GM23338 (cell line): ENCODE measurements at regions not wholly inside any gene's neighbourhood (a gene's known extent, or its start where the extent isn't known, plus 50 kb on each side); places are given as distances from the start of the nearest gene placed in this dataset.

Experiments
- ATAC-seq: fragments of 200-7000 bp; cut with Tn5 transposase; 3 replicates; pipeline ENCODE4 v1.9.1; 2020
- DNase-seq: peaks from one replicate; pipeline ENCODE4 v3.0.0-alpha.2; 2015; ENCODE audit warnings: low spot score
- H2AFZ ChIP-seq: fragments of 200-600 bp; sonication (generic); 2 replicates; pipeline ENCODE4 v1.8.0; 2016; ENCODE audit warnings: antibody characterized with exemption, mild to moderate bottlenecking, moderate library complexity
- H3F3A ChIP-seq: fragments of 200-600 bp; sonication (generic); replicated peaks from 2 replicates; pipeline ENCODE4 v1.8.0; 2017; ENCODE audit warnings: antibody characterized with exemption, mixed run types, low read depth
- H3K27ac ChIP-seq: fragments of 200-600 bp; sonication (generic); 2 replicates; pipeline ENCODE4 v1.6.1; 2016; ENCODE audit warnings: low read depth
- H3K27me3 ChIP-seq: fragments of 200-600 bp; sonication (generic); 2 replicates; pipeline ENCODE4 v1.8.0; 2016; ENCODE audit warnings: mild to moderate bottlenecking, mixed run types, moderate library complexity; ENCODE audit not compliant: insufficient read depth
- H3K36me3 ChIP-seq: fragments of 200-600 bp; sonication (generic); 2 replicates; pipeline ENCODE4 v1.8.0; 2016; ENCODE audit warnings: mild to moderate bottlenecking; ENCODE audit not compliant: insufficient read depth
- H3K4me1 ChIP-seq: fragments of 200-600 bp; sonication (generic); 2 replicates; pipeline ENCODE4 v1.8.0; 2016; ENCODE audit warnings: mild to moderate bottlenecking, moderate library complexity; ENCODE audit not compliant: insufficient read depth
- H3K4me2 ChIP-seq: fragments of 200-600 bp; sonication (generic); 2 replicates; pipeline ENCODE4 v1.7.1; 2017; ENCODE audit warnings: mixed run types
- H3K4me3 ChIP-seq: fragments of 200-600 bp; sonication (generic); 2 replicates; pipeline ENCODE4 v1.6.1; 2016; ENCODE audit warnings: mixed run types
- H3K79me2 ChIP-seq: fragments of 200-600 bp; sonication (generic); replicated peaks from 2 replicates; pipeline ENCODE4 v1.8.0; 2017; ENCODE audit warnings: mild to moderate bottlenecking; ENCODE audit not compliant: insufficient read depth
- H3K9me2 ChIP-seq: fragments of 200-600 bp; sonication (generic); 2 replicates; pipeline ENCODE4 v1.8.0; 2017; ENCODE audit not compliant: insufficient read depth
- H4K20me1 ChIP-seq: fragments of 200-600 bp; sonication (generic); replicated peaks from 2 replicates; pipeline ENCODE4 v1.8.0; 2017; ENCODE audit warnings: mild to moderate bottlenecking; ENCODE audit not compliant: insufficient read depth
- H3K27ac Mint-ChIP-seq: 2 replicates; pipeline ENCODE4 v1.8.0; 2020; ENCODE audit warnings: inconsistent platforms, mild to moderate bottlenecking, moderate library complexity, mixed read lengths
- H3K27me3 Mint-ChIP-seq: 3 replicates; pipeline ENCODE4 v1.8.0; 2022; ENCODE audit warnings: low read depth, mild to moderate bottlenecking, moderate library complexity, mixed read lengths, inconsistent platforms; ENCODE audit not compliant: insufficient read depth, poor library complexity
- H3K36me3 Mint-ChIP-seq: 3 replicates; pipeline ENCODE4 v1.8.0; 2021; ENCODE audit warnings: low read depth, mild to moderate bottlenecking, inconsistent platforms, moderate library complexity, mixed read lengths
- H3K4me1 Mint-ChIP-seq: 3 replicates; pipeline ENCODE4 v1.8.0; 2020; ENCODE audit warnings: mild to moderate bottlenecking, inconsistent platforms, mixed read lengths
- H3K4me3 Mint-ChIP-seq: 3 replicates; pipeline ENCODE4 v1.8.0; 2021; ENCODE audit warnings: moderate library complexity, mild to moderate bottlenecking, inconsistent platforms, mixed read lengths
- H3K9me3 Mint-ChIP-seq: 3 replicates; pipeline ENCODE4 v1.8.0; 2020; ENCODE audit warnings: moderate library complexity, mild to moderate bottlenecking, inconsistent platforms, mixed read lengths
- CREB1 ChIP-seq: fragments of 250-450 bp; sonication (Bioruptor Pico); IDR thresholded peaks from 2 replicates; pipeline ENCODE4 v1.5.0; 2020; ENCODE audit warnings: low read depth, mild to moderate bottlenecking, moderate library complexity
- CTCF ChIP-seq, 2 experiments: fragments of 200-600 bp in 1 of 2; sonication (generic) in 1 of 2; conservative IDR thresholded peaks; 2 replicates each; pipeline versions ENCODE4 v1.5.1 to v1.6.1; 2016 to 2017; ENCODE audit warnings: antibody characterized with exemption in 2 of 2, low read depth in 2 of 2, mild to moderate bottlenecking in 2 of 2, moderate library complexity in 1 of 2
- EZH2 ChIP-seq: fragments of 200-600 bp; sonication (generic); IDR thresholded peaks from one replicate; pipeline ENCODE4 v1.8.0; 2017; ENCODE audit warnings: antibody characterized with exemption, mild to moderate bottlenecking, low read depth; ENCODE audit not compliant: unreplicated experiment
- EZH2phosphoT487 ChIP-seq: fragments of 200-600 bp; sonication (generic); IDR thresholded peaks from one replicate; pipeline ENCODE4 v1.8.1; 2018; ENCODE audit warnings: antibody characterized with exemption; ENCODE audit not compliant: unreplicated experiment
- JUNB ChIP-seq: IDR thresholded peaks from one replicate; pipeline ENCODE4 v1.6.1; 2016; ENCODE audit warnings: antibody characterized with exemption; ENCODE audit not compliant: unreplicated experiment
- NANOG ChIP-seq: IDR thresholded peaks from 2 replicates; pipeline ENCODE4 v1.6.1; 2016; ENCODE audit warnings: antibody characterized with exemption, borderline replicate concordance
- POLR2AphosphoS5 ChIP-seq: IDR thresholded peaks from 2 replicates; pipeline ENCODE4 v1.6.1; 2016; ENCODE audit warnings: antibody characterized with exemption, low read depth
- REST ChIP-seq: IDR thresholded peaks from one replicate; pipeline ENCODE4 v1.6.1; 2018; ENCODE audit warnings: antibody characterized with exemption; ENCODE audit not compliant: unreplicated experiment
- STAT1 ChIP-seq: IDR thresholded peaks from one replicate; pipeline ENCODE4 v1.6.1; 2016; ENCODE audit warnings: antibody characterized with exemption; ENCODE audit not compliant: unreplicated experiment
- ZNF114 ChIP-seq: fragments of 250-450 bp; sonication (Bioruptor Pico); IDR thresholded peaks from 2 replicates; pipeline ENCODE4 v1.5.0; 2020; ENCODE audit warnings: mild to moderate bottlenecking, moderate library complexity
- ZNF331 ChIP-seq: fragments of 250-450 bp; sonication (Bioruptor Pico); IDR thresholded peaks from 2 replicates; pipeline ENCODE4 v1.5.0; 2020; ENCODE audit warnings: low read depth, mild to moderate bottlenecking, moderate library complexity
- TF ChIP-seq, protein P1 (sequence below): fragments of 250-450 bp; sonication (Bioruptor Pico); IDR thresholded peaks from 2 replicates; pipeline ENCODE4 v1.5.0; 2020; ENCODE audit warnings: mild to moderate bottlenecking, moderate library complexity
- TF ChIP-seq, protein P2 (sequence below): IDR thresholded peaks from 2 replicates; pipeline ENCODE4 v1.6.1; 2016; ENCODE audit warnings: antibody characterized with exemption

- DNase-seq = no peak
- no peaks in the 10 kb centered on the region for H3K4me1 ChIP-seq
- H3K27ac ChIP-seq = no peak overlapping the region
- no peak overlapping the region for H3K27ac Mint-ChIP-seq
- H3K27me3 Mint-ChIP-seq = no peaks in the 10 kb centered on the region
- no peak for ATAC-seq
- no peak overlapping the region for H3K4me3 ChIP-seq
- no peaks in the 10 kb centered on the region for H4K20me1 ChIP-seq
- no peaks in the 10 kb centered on the region for H3K79me2 ChIP-seq
- H3K9me2 ChIP-seq = no peaks in the 10 kb centered on the region
- H2AFZ ChIP-seq = no peak overlapping the region
- peaks cover 65% of the 10 kb centered on the region for H3K9me3 Mint-ChIP-seq
- no peaks in the 10 kb centered on the region for H3K4me1 Mint-ChIP-seq
- H3K4me2 ChIP-seq = no peak overlapping the region
- H3K36me3 Mint-ChIP-seq = no peaks in the 10 kb centered on the region
- H3K36me3 ChIP-seq = no peaks in the 10 kb centered on the region
- H3F3A ChIP-seq = no peaks in the 10 kb centered on the region
- H3K27me3 ChIP-seq = no peaks in the 10 kb centered on the region
- no peak overlapping the region for H3K4me3 Mint-ChIP-seq
- TF ChIP-seq POLR2AphosphoS5 (no peak), EZH2phosphoT487 (no peak), NANOG (no peak), ZNF331 (CRISPR knock-in tag) (no peak), EZH2 (no peak), ZNF114 (CRISPR knock-in tag) (no peak), JUNB (no peak), STAT1 (no peak), CTCF (conservative IDR thresholded peaks at IDR 0.05; ENCODE audit: low read depth in 2 of 2) (no peak), CREB1 (CRISPR knock-in tag) (no peak), REST (no peak)
- TF ChIP-seq, protein P1, sequence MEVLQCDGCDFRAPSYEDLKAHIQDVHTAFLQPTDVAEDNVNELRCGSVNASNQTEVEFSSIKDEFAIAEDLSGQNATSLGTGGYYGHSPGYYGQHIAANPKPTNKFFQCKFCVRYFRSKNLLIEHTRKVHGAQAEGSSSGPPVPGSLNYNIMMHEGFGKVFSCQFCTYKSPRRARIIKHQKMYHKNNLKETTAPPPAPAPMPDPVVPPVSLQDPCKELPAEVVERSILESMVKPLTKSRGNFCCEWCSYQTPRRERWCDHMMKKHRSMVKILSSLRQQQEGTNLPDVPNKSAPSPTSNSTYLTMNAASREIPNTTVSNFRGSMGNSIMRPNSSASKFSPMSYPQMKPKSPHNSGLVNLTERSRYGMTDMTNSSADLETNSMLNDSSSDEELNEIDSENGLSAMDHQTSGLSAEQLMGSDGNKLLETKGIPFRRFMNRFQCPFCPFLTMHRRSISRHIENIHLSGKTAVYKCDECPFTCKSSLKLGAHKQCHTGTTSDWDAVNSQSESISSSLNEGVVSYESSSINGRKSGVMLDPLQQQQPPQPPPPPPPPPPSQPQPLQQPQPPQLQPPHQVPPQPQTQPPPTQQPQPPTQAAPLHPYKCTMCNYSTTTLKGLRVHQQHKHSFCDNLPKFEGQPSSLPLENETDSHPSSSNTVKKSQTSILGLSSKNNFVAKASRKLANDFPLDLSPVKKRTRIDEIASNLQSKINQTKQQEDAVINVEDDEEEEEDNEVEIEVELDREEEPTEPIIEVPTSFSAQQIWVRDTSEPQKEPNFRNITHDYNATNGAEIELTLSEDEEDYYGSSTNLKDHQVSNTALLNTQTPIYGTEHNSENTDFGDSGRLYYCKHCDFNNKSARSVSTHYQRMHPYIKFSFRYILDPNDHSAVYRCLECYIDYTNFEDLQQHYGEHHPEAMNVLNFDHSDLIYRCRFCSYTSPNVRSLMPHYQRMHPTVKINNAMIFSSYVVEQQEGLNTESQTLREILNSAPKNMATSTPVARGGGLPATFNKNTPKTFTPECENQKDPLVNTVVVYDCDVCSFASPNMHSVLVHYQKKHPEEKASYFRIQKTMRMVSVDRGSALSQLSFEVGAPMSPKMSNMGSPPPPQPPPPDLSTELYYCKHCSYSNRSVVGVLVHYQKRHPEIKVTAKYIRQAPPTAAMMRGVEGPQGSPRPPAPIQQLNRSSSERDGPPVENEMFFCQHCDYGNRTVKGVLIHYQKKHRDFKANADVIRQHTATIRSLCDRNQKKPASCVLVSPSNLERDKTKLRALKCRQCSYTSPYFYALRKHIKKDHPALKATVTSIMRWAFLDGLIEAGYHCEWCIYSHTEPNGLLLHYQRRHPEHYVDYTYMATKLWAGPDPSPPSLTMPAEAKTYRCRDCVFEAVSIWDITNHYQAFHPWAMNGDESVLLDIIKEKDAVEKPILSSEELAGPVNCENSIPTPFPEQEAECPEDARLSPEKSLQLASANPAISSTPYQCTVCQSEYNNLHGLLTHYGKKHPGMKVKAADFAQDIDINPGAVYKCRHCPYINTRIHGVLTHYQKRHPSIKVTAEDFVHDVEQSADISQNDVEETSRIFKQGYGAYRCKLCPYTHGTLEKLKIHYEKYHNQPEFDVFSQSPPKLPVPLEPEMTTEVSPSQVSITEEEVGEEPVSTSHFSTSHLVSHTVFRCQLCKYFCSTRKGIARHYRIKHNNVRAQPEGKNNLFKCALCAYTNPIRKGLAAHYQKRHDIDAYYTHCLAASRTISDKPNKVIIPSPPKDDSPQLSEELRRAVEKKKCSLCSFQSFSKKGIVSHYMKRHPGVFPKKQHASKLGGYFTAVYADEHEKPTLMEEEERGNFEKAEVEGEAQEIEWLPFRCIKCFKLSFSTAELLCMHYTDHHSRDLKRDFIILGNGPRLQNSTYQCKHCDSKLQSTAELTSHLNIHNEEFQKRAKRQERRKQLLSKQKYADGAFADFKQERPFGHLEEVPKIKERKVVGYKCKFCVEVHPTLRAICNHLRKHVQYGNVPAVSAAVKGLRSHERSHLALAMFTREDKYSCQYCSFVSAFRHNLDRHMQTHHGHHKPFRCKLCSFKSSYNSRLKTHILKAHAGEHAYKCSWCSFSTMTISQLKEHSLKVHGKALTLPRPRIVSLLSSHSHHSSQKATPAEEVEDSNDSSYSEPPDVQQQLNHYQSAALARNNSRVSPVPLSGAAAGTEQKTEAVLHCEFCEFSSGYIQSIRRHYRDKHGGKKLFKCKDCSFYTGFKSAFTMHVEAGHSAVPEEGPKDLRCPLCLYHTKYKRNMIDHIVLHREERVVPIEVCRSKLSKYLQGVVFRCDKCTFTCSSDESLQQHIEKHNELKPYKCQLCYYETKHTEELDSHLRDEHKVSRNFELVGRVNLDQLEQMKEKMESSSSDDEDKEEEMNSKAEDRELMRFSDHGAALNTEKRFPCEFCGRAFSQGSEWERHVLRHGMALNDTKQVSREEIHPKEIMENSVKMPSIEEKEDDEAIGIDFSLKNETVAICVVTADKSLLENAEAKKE (CRISPR knock-in tag) = no peak
- TF ChIP-seq, protein P2, sequence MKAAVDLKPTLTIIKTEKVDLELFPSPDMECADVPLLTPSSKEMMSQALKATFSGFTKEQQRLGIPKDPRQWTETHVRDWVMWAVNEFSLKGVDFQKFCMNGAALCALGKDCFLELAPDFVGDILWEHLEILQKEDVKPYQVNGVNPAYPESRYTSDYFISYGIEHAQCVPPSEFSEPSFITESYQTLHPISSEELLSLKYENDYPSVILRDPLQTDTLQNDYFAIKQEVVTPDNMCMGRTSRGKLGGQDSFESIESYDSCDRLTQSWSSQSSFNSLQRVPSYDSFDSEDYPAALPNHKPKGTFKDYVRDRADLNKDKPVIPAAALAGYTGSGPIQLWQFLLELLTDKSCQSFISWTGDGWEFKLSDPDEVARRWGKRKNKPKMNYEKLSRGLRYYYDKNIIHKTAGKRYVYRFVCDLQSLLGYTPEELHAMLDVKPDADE = no peak
These were observed 715.8 kb upstream of the LRRC4C start for GRCh38 chr11:42175203-42175602.
